AG04450 (cell line): ENCODE measurements at regions not wholly inside any gene's neighbourhood (a gene's known extent, or its start where the extent isn't known, plus 50 kb on each side); places are given as distances from the start of the nearest gene placed in this dataset.

ENCODE experiments used
- CTCF ChIA-PET: fragments of 300-600, 350-600 bp; formaldehyde crosslinking; extraction: SDS; loops from one replicate; lab custom pipeline; 2022; ENCODE audit warnings: antibody characterized with exemption, inconsistent platforms; lab: Charles Lee
- POLR2A ChIA-PET: fragments of 350-600 bp; formaldehyde crosslinking; extraction: SDS; loops from one replicate; lab custom pipeline; 2021; ENCODE audit warnings: antibody characterized with exemption, inconsistent platforms; lab: Yijun Ruan, JAX
- DNase-seq: peaks from one replicate; pipeline ENCODE4 v3.0.0-alpha.2; 2011; ENCODE audit warnings: low read depth, low spot score
- H3K27ac ChIP-seq: one replicate; pipeline ENCODE4 v1.5.1; 2012; ENCODE audit warnings: low read depth, low read length, control low read depth
- H3K27me3 ChIP-seq: one replicate; pipeline ENCODE4 v1.6.0; 2012; ENCODE audit warnings: low read length; ENCODE audit not compliant: control insufficient read depth, insufficient read depth
- H3K4me3 ChIP-seq: 2 replicates; pipeline ENCODE4 v1.5.1; 2011; ENCODE audit warnings: mild to moderate bottlenecking, low read depth, low read length, control low read depth
- H3K9me3 ChIP-seq: 2 replicates; pipeline ENCODE4 v1.5.1; 2012; ENCODE audit warnings: low read length; ENCODE audit not compliant: control insufficient read depth, insufficient read depth
- CTCF ChIP-seq: IDR thresholded peaks from 2 replicates; pipeline ENCODE4 v1.5.1; 2011; ENCODE audit warnings: low read depth, low read length, control low read depth, inconsistent platforms

GRCh38 chr11:91241226-91241625 is 983.4 kb upstream of the FAT3 start:
- no peak overlapping the region for H3K27ac ChIP-seq
- TF ChIP-seq CTCF: no peak
- ChIA-PET POLR2A (no interaction called here), CTCF (no interaction called here)
- H3K27me3 ChIP-seq: no peaks in the 10 kb centered on the region
- H3K4me3 ChIP-seq: no peak overlapping the region
- DNase-seq: no peak
- H3K9me3 ChIP-seq: no peaks in the 10 kb centered on the region

GRCh38 chr11:91239359-91239758 is 985.3 kb upstream of the FAT3 start:
- ChIA-PET CTCF (interaction anchor here (1.0 to 1.2 kb wide), 2 partner anchors 8 to 9 kb away, joined by 3 to 5 read pairs; no protein-coding TSS in a partner anchor), POLR2A (no interaction called here)
- Histone ChIP-seq H3K9me3 (no peaks in the 10 kb centered on the region), H3K4me3 (no peak overlapping the region), H3K27ac (no peak overlapping the region), H3K27me3 (no peaks in the 10 kb centered on the region)
- no peak for DNase-seq
- no peak for TF ChIP-seq CTCF

GRCh38 chr11:91231226-91231625 is 993.4 kb upstream of the FAT3 start:
- ChIA-PET POLR2A (interaction anchor here (0.6 kb wide), 1 partner anchor 42 kb away, joined by 3 read pairs; no protein-coding TSS in a partner anchor), CTCF (interaction anchor here (0.5 to 1.8 kb wide), 2 partner anchors 16 to 165 kb away, joined by 3 to 12 read pairs; no protein-coding TSS in a partner anchor)
- H3K9me3 ChIP-seq: no peaks in the 10 kb centered on the region
- DNase-seq: no peak
- no peak for TF ChIP-seq CTCF
- no peak overlapping the region for H3K27ac ChIP-seq
- H3K4me3 ChIP-seq: no peak overlapping the region
- no peaks in the 10 kb centered on the region for H3K27me3 ChIP-seq

- Histone ChIP-seq H3K4me3 (no peak overlapping the region), H3K9me3 (no peaks in the 10 kb centered on the region), H3K27me3 (no peaks in the 10 kb centered on the region), H3K27ac (no peak overlapping the region)
- TF ChIP-seq CTCF: no peak
- CTCF ChIA-PET: interaction anchor here (1.8 kb wide), 1 partner anchor 17 kb away, joined by 12 read pairs; no protein-coding TSS in a partner anchor
- POLR2A ChIA-PET: interaction anchor here (0.6 kb wide), 1 partner anchor 41 kb away, joined by 3 read pairs; no protein-coding TSS in a partner anchor
- DNase-seq: no peak
Observed at GRCh38 chr11:91230647-91231046, 994.0 kb upstream of the FAT3 start.

GRCh38 chr11:91222830-91223229 is 1000.0 kb upstream of the CHORDC1 start:
- H3K27ac ChIP-seq: no peak overlapping the region
- H3K27me3 ChIP-seq: no peaks in the 10 kb centered on the region
- H3K4me3 ChIP-seq: no peak overlapping the region
- ChIA-PET CTCF (no interaction called here), POLR2A (no interaction called here)
- DNase-seq: no peak
- TF ChIP-seq CTCF: no peak
- no peaks in the 10 kb centered on the region for H3K9me3 ChIP-seq
